IMR-90 (cell line): ENCODE measurements at regions not wholly inside any gene's neighbourhood (a gene's known extent, or its start where the extent isn't known, plus 50 kb on each side); places are given as distances from the start of the nearest gene placed in this dataset.

Experiments used
- MAFK ChIP-seq: IDR thresholded peaks from 2 replicates; pipeline ENCODE4 v1.6.1; 2012; ENCODE audit warnings: low read depth, low read length, improper control_type of control experiment
- MAZ ChIP-seq: IDR thresholded peaks from 2 replicates; pipeline ENCODE4 v1.6.1; 2012; ENCODE audit warnings: low read depth, mild to moderate bottlenecking, low read length, improper control_type of control experiment, moderate library complexity, borderline replicate concordance
- MXI1 ChIP-seq: IDR thresholded peaks from 2 replicates; pipeline ENCODE4 v1.6.1; 2012; ENCODE audit warnings: low read depth, mild to moderate bottlenecking, low read length, moderate library complexity, borderline replicate concordance
- POLR2A ChIP-seq: IDR thresholded peaks from 2 replicates; pipeline ENCODE4 v1.6.1; 2012; ENCODE audit warnings: mild to moderate bottlenecking, low read depth, low read length
- RAD21 ChIP-seq: IDR thresholded peaks from 2 replicates; pipeline ENCODE4 v1.6.1; 2012; ENCODE audit warnings: low read length, improper control_type of control experiment
- RCOR1 ChIP-seq: IDR thresholded peaks from 2 replicates; pipeline ENCODE4 v1.6.1; 2012; ENCODE audit warnings: mild to moderate bottlenecking, low read length, improper control_type of control experiment; ENCODE audit not compliant: insufficient replicate concordance
- TF ChIP-seq, protein P1 (sequence below): conservative IDR thresholded peaks from 2 replicates; pipeline ENCODE4 v1.5.1; 2012; ENCODE audit warnings: mild to moderate bottlenecking, low read depth, low read length, improper control_type of control experiment
- TF ChIP-seq, protein P2 (sequence below): fragments of 150-350 bp; IDR thresholded peaks from 2 replicates; pipeline ENCODE4 v1.6.1; 2016; ENCODE audit warnings: low read depth, mild to moderate bottlenecking, low read length, moderate library complexity, borderline replicate concordance
- TF ChIP-seq, protein P3 (sequence below): fragments of 150-350 bp; IDR thresholded peaks from 2 replicates; pipeline ENCODE4 v1.6.1; 2017; ENCODE audit warnings: mild to moderate bottlenecking, antibody characterized with exemption, low read length, low read depth

DNA sequence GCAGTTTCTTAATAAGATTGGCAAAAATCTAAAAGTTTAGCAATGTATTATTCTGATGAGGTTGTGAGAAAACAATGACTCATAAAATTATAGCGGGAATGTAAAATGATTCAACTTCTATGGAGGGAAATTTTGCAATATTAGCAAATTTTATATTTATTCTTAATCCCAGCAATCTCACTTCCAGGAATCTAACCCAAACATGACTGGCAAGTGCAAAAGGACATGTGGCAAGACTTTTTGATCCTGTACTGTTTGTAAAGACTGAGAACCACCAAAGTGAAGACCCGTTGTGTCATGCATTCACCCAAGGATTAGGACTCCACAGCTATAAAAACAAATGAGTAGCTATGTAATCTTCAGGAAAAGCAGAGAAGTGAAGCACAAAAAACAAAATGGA is 234.8 kb upstream of the KYNU start:
- TF ChIP-seq, protein P1, sequence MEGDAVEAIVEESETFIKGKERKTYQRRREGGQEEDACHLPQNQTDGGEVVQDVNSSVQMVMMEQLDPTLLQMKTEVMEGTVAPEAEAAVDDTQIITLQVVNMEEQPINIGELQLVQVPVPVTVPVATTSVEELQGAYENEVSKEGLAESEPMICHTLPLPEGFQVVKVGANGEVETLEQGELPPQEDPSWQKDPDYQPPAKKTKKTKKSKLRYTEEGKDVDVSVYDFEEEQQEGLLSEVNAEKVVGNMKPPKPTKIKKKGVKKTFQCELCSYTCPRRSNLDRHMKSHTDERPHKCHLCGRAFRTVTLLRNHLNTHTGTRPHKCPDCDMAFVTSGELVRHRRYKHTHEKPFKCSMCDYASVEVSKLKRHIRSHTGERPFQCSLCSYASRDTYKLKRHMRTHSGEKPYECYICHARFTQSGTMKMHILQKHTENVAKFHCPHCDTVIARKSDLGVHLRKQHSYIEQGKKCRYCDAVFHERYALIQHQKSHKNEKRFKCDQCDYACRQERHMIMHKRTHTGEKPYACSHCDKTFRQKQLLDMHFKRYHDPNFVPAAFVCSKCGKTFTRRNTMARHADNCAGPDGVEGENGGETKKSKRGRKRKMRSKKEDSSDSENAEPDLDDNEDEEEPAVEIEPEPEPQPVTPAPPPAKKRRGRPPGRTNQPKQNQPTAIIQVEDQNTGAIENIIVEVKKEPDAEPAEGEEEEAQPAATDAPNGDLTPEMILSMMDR, result no peak
- TF ChIP-seq, protein P2, sequence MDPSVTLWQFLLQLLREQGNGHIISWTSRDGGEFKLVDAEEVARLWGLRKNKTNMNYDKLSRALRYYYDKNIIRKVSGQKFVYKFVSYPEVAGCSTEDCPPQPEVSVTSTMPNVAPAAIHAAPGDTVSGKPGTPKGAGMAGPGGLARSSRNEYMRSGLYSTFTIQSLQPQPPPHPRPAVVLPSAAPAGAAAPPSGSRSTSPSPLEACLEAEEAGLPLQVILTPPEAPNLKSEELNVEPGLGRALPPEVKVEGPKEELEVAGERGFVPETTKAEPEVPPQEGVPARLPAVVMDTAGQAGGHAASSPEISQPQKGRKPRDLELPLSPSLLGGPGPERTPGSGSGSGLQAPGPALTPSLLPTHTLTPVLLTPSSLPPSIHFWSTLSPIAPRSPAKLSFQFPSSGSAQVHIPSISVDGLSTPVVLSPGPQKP, result no peak
- no peak for TF ChIP-seq MAZ
- TF ChIP-seq POLR2A, result no peak
- TF ChIP-seq, protein P3, sequence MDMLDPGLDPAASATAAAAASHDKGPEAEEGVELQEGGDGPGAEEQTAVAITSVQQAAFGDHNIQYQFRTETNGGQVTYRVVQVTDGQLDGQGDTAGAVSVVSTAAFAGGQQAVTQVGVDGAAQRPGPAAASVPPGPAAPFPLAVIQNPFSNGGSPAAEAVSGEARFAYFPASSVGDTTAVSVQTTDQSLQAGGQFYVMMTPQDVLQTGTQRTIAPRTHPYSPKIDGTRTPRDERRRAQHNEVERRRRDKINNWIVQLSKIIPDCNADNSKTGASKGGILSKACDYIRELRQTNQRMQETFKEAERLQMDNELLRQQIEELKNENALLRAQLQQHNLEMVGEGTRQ, result no peak
- TF ChIP-seq RAD21, result no peak
- TF ChIP-seq MAFK, result peak; percentile 51
- no peak for TF ChIP-seq RCOR1
- TF ChIP-seq MXI1, result no peak
